ENCODE measurements at regions not wholly inside any gene's neighbourhood (a gene's known extent, or its start where the extent isn't known, plus 50 kb on each side); places are given as distances from the start of the nearest gene placed in this dataset.

DNA sequence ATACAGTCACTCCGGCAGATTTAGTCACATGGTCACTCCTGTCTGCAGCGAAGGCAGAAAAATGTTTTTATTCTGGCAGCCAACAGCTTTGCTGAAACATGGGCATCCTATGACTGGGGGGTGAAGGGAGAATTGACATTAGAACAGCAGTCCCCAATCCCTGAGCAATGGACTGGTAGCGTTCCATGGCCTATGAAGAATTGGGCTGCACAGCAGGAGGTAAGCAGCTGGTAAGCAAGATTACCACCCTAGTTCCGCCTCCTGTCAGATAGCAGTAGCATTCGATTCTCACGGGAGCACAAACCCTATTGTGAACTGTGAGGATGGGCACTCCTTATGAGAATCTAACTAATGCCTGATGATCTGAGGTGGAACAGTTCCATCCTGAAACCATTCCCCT, 93.1 kb upstream of the FTMT start:
- no peak overlapping the region for H3K4me3 Mint-ChIP-seq (ENCODE audit: low read depth)
- no peaks in the 10 kb centered on the region for H3K27me3 Mint-ChIP-seq
- H3K36me3 Mint-ChIP-seq (ENCODE audit: insufficient read depth) = no peaks in the 10 kb centered on the region
- H3K9me3 Mint-ChIP-seq (ENCODE audit: low read depth) = no peaks in the 10 kb centered on the region
- DNase-seq (ENCODE audit: low spot score, unreplicated experiment) = no peak
- no peak overlapping the region for H3K27ac Mint-ChIP-seq
- TF ChIP-seq, protein P1, sequence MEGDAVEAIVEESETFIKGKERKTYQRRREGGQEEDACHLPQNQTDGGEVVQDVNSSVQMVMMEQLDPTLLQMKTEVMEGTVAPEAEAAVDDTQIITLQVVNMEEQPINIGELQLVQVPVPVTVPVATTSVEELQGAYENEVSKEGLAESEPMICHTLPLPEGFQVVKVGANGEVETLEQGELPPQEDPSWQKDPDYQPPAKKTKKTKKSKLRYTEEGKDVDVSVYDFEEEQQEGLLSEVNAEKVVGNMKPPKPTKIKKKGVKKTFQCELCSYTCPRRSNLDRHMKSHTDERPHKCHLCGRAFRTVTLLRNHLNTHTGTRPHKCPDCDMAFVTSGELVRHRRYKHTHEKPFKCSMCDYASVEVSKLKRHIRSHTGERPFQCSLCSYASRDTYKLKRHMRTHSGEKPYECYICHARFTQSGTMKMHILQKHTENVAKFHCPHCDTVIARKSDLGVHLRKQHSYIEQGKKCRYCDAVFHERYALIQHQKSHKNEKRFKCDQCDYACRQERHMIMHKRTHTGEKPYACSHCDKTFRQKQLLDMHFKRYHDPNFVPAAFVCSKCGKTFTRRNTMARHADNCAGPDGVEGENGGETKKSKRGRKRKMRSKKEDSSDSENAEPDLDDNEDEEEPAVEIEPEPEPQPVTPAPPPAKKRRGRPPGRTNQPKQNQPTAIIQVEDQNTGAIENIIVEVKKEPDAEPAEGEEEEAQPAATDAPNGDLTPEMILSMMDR (IDR thresholded peaks at IDR 0.05; ENCODE audit: unreplicated experiment) = no peak
- H3K4me1 Mint-ChIP-seq (ENCODE audit: low read depth) = peaks cover 1% of the 10 kb centered on the region

DNA sequence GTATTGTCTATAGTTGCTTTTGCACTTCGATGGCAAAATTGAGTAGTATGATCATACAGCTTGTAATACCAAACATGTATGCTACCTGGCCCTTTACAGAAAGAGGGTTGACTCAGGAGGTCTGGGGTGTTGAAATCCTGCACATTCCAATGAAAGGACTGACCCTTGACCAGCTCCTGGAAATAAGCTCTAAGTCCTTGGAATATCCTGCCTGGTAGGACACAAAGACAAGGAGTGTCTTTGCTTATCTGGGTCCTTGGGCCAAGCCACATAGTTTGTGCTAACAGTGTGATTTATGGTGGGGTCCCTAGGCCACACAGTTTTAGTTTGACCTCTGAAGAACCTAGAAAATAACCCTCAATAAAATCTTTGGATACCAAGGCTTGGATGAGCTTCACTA, 89.3 kb upstream of the FTMT start:
- no peak for DNase-seq (ENCODE audit: low spot score, unreplicated experiment)
- Mint-ChIP-seq H3K9me3 (ENCODE audit: low read depth) (no peaks in the 10 kb centered on the region), H3K4me3 (ENCODE audit: low read depth) (no peak overlapping the region), H3K27ac (no peak overlapping the region), H3K36me3 (ENCODE audit: insufficient read depth) (no peaks in the 10 kb centered on the region), H3K4me1 (ENCODE audit: low read depth) (peaks cover 1% of the 10 kb centered on the region), H3K27me3 (no peaks in the 10 kb centered on the region)
- TF ChIP-seq, protein P1 (IDR thresholded peaks at IDR 0.05; ENCODE audit: unreplicated experiment) = no peak

DNA sequence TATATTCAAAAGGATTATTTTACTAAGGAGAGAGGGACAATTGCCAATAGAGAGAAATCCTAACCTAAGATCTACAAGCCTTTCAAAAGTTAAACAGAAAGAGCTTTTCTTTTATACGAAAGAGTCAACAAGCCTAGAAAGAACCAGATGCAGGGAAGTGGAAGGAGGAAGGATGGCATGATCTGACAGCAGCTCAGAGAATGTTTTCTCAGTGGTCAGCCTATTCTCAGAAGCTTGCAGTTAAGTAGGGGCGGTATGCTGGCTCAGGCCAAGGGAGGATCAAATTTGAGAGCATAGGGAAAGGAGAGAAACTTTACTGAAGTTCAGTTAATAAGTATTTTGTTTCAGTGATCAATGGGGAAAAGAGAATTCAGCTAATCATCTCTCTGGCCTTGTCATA, 88.0 kb upstream of the FTMT start:
- DNase-seq (ENCODE audit: low spot score, unreplicated experiment) = no peak
- H3K27me3 Mint-ChIP-seq = no peaks in the 10 kb centered on the region
- no peaks in the 10 kb centered on the region for H3K36me3 Mint-ChIP-seq (ENCODE audit: insufficient read depth)
- H3K9me3 Mint-ChIP-seq (ENCODE audit: low read depth) = no peaks in the 10 kb centered on the region
- peaks cover 1% of the 10 kb centered on the region for H3K4me1 Mint-ChIP-seq (ENCODE audit: low read depth)
- TF ChIP-seq, protein P1 (IDR thresholded peaks at IDR 0.05; ENCODE audit: unreplicated experiment) = no peak
- H3K27ac Mint-ChIP-seq = no peak overlapping the region
- no peak overlapping the region for H3K4me3 Mint-ChIP-seq (ENCODE audit: low read depth)

DNA sequence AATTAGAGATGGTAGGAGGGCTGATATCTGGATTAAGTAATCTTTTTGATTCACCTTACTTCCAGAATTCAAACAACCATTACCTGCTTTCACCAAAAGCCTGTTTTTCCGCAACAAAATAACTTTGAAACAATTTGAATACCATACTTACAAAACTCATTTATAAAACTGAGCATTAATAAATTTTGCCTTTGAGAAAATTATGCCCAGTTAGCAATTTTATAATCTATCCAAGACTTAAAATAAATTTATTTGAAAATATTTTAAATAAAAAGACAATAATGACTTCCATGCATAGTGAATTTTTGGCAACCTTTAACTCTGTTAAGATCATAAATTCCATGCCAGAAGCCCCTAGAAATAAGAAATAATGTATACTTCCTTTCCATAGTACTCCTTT, 71.3 kb upstream of the FTMT start:
- no peak overlapping the region for H3K27ac Mint-ChIP-seq
- H3K4me1 Mint-ChIP-seq (ENCODE audit: low read depth) = peaks cover 5% of the 10 kb centered on the region
- DNase-seq (ENCODE audit: low spot score, unreplicated experiment) = no peak
- no peaks in the 10 kb centered on the region for H3K27me3 Mint-ChIP-seq
- no peak overlapping the region for H3K4me3 Mint-ChIP-seq (ENCODE audit: low read depth)
- TF ChIP-seq, protein P1 (IDR thresholded peaks at IDR 0.05; ENCODE audit: unreplicated experiment) = no peak
- H3K36me3 Mint-ChIP-seq (ENCODE audit: insufficient read depth) = no peaks in the 10 kb centered on the region
- H3K9me3 Mint-ChIP-seq (ENCODE audit: low read depth) = no peaks in the 10 kb centered on the region

DNA sequence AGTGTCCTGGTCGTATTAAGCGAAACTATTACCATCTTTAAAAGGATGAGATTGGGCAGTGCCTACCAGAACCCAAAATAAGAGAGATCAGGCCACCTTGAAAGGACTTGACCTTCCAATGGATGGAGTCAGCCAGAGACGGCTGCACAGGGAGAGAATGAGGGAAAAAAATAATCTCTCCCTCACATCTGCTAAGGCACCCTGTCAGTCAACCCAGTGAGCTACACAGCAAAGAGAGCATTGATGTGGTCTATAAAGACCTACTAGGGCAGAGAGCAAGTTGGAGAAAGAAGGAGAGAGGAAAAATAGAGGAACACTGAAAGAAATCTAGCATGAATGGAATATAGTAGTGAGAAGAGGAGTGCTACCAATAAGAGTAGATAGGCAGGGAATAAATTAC, 68.0 kb upstream of the FTMT start:
- H3K4me3 Mint-ChIP-seq (ENCODE audit: low read depth) = no peak overlapping the region
- no peaks in the 10 kb centered on the region for H3K36me3 Mint-ChIP-seq (ENCODE audit: insufficient read depth)
- DNase-seq (ENCODE audit: low spot score, unreplicated experiment) = no peak
- H3K9me3 Mint-ChIP-seq (ENCODE audit: low read depth) = no peaks in the 10 kb centered on the region
- H3K27me3 Mint-ChIP-seq = no peaks in the 10 kb centered on the region
- peaks cover 5% of the 10 kb centered on the region for H3K4me1 Mint-ChIP-seq (ENCODE audit: low read depth)
- H3K27ac Mint-ChIP-seq = no peak overlapping the region
- TF ChIP-seq, protein P1 (IDR thresholded peaks at IDR 0.05; ENCODE audit: unreplicated experiment) = no peak

All from progenitor cell of endocrine pancreas (in vitro differentiated cells).